OCI-LY1 (cell line): ENCODE measurements at regions not wholly inside any gene's neighbourhood (a gene's known extent, or its start where the extent isn't known, plus 50 kb on each side); places are given as distances from the start of the nearest gene placed in this dataset.
A peak's percentile ranks its signal among the peaks of the same experiment; 100 is the strongest.

Experiments
- H2AFZ ChIP-seq: fragments of 200-600 bp; sonication (generic), shearing (Covaris generic); 2 replicates; pipeline ENCODE4 v1.6.0; 2014; ENCODE audit warnings: antibody characterized with exemption, mild to moderate bottlenecking, low read length
- H3F3A ChIP-seq: fragments of 200-600 bp; sonication (generic), shearing (Covaris generic); 2 replicates; pipeline ENCODE4 v1.6.0; 2014; ENCODE audit warnings: mild to moderate bottlenecking, antibody characterized with exemption, low read length, moderate library complexity; ENCODE audit not compliant: insufficient read depth
- H3K27ac ChIP-seq: fragments of 200-600 bp; sonication (generic); 2 replicates; pipeline ENCODE4 v1.5.1; 2014; ENCODE audit warnings: low read length, mixed run types, mild to moderate bottlenecking, low read depth; ENCODE audit not compliant: poor library complexity, severe bottlenecking
- H3K27me3 ChIP-seq: fragments of 200-600 bp; sonication (generic); 2 replicates; pipeline ENCODE4 v1.6.0; 2014; ENCODE audit warnings: antibody characterized with exemption, mild to moderate bottlenecking, low read length, moderate library complexity; ENCODE audit not compliant: insufficient read depth
- H3K36me3 ChIP-seq: fragments of 200-600 bp; sonication (generic); 2 replicates; pipeline ENCODE4 v1.6.1; 2014; ENCODE audit warnings: mild to moderate bottlenecking, antibody characterized with exemption, low read length, moderate library complexity, mixed read lengths; ENCODE audit not compliant: insufficient read depth
- H3K4me1 ChIP-seq: fragments of 200-600 bp; sonication (generic); 2 replicates; pipeline ENCODE4 v1.5.1; 2014; ENCODE audit warnings: mild to moderate bottlenecking, low read length, moderate library complexity; ENCODE audit not compliant: insufficient read depth, severe bottlenecking
- H3K4me2 ChIP-seq: fragments of 200-600 bp; sonication (generic), shearing (Covaris generic); 2 replicates; pipeline ENCODE4 v1.6.1; 2014; ENCODE audit warnings: low read length
- H3K4me3 ChIP-seq: fragments of 200-600 bp; sonication (generic); 2 replicates; pipeline ENCODE4 v1.5.1; 2014; ENCODE audit warnings: low read length, low read depth, mild to moderate bottlenecking, mixed read lengths; ENCODE audit not compliant: poor library complexity, severe bottlenecking
- H3K79me2 ChIP-seq: fragments of 200-600 bp; shearing (Covaris generic); 2 replicates; pipeline ENCODE4 v1.6.1; 2016; ENCODE audit warnings: mixed run types, low read length, mixed read lengths; ENCODE audit not compliant: insufficient read depth
- H3K9ac ChIP-seq: fragments of 200-600 bp; sonication (generic), shearing (Covaris generic); 2 replicates; pipeline ENCODE4 v1.6.1; 2014; ENCODE audit warnings: mild to moderate bottlenecking, low read length, mixed read lengths
- H3K9me2 ChIP-seq: fragments of 200-600 bp; sonication (generic), shearing (Covaris generic); 2 replicates; pipeline ENCODE4 v1.6.1; 2014; ENCODE audit warnings: low read depth, mild to moderate bottlenecking, low read length, mixed read lengths
- H3K9me3 ChIP-seq: fragments of 200-600 bp; shearing (Covaris generic); 2 replicates; pipeline ENCODE4 v1.6.1; 2014; ENCODE audit warnings: low read length, mixed read lengths
- H4K20me1 ChIP-seq: fragments of 200-600 bp; sonication (generic), shearing (Covaris generic); 2 replicates; pipeline ENCODE4 v1.6.0; 2016; ENCODE audit warnings: mild to moderate bottlenecking, low read length; ENCODE audit not compliant: insufficient read depth
- EZH2 ChIP-seq: fragments of 200-600 bp; sonication (generic), shearing (Covaris generic); IDR thresholded peaks from 2 replicates; pipeline ENCODE4 v1.8.0; 2017; ENCODE audit warnings: borderline replicate concordance, mixed run types, mild to moderate bottlenecking, antibody characterized with exemption, low read length, moderate library complexity, mixed read lengths
- TF ChIP-seq, protein P1 (sequence below): fragments of 200-600 bp; sonication (generic), shearing (Covaris generic); IDR thresholded peaks from 2 replicates; pipeline ENCODE4 v1.5.1; 2017; ENCODE audit warnings: mild to moderate bottlenecking, antibody characterized with exemption, low read length, moderate library complexity, mixed read lengths

DNA sequence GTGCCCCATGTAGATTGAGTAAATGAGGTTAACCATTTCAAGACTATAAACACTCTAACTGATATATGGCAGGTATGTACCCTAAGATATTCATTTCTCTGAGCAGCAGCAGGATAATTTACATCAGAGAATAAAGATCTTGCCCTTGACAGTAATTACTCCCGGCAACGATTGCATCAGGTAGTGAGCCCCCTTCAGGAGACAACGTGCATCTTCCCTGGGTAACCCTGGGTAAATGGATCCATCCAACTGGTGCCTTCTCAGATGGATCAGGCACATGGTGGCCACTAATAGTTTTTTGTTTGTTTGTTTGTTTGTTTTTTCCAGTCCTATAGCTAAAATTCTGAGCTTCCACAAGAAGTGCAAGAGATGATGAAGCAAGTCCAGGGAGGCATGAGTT lies 469.4 kb upstream of the SLC35B3 start:
- Histone ChIP-seq H3K4me1 (no peaks in the 10 kb centered on the region), H3K9ac (no peak overlapping the region)

DNA sequence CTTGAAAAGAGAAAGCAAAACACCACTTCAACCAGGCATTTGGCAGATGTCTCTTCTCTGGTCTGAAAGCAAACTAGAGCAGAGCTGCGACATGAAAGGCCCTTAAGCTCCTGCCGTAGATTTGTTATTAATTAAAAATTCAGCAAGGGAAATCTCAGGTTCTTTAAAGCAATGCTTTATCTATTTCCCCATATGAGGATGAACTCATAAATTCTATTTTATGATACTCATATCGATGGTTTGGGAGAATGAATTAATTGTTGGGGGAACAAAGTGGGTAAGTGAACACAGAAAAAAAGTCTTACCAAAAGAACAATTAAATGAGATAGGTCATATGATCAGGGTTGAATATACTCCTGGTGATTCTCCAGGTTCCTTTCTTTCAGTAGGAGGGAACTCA lies 464.7 kb upstream of the SLC35B3 start:
- H3K9me2 ChIP-seq = no peaks in the 10 kb centered on the region
- TF ChIP-seq, protein P1, sequence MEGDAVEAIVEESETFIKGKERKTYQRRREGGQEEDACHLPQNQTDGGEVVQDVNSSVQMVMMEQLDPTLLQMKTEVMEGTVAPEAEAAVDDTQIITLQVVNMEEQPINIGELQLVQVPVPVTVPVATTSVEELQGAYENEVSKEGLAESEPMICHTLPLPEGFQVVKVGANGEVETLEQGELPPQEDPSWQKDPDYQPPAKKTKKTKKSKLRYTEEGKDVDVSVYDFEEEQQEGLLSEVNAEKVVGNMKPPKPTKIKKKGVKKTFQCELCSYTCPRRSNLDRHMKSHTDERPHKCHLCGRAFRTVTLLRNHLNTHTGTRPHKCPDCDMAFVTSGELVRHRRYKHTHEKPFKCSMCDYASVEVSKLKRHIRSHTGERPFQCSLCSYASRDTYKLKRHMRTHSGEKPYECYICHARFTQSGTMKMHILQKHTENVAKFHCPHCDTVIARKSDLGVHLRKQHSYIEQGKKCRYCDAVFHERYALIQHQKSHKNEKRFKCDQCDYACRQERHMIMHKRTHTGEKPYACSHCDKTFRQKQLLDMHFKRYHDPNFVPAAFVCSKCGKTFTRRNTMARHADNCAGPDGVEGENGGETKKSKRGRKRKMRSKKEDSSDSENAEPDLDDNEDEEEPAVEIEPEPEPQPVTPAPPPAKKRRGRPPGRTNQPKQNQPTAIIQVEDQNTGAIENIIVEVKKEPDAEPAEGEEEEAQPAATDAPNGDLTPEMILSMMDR = no peak
- TF ChIP-seq EZH2 = no peak
- no peaks in the 10 kb centered on the region for H3F3A ChIP-seq
- H3K4me3 ChIP-seq = no peak overlapping the region
- no peaks in the 10 kb centered on the region for H3K27me3 ChIP-seq
- H3K36me3 ChIP-seq = no peaks in the 10 kb centered on the region
- H3K4me1 ChIP-seq = no peaks in the 10 kb centered on the region
- H3K9me3 ChIP-seq = no peaks in the 10 kb centered on the region
- no peak overlapping the region for H2AFZ ChIP-seq
- no peaks in the 10 kb centered on the region for H3K79me2 ChIP-seq
- H3K4me2 ChIP-seq = no peak overlapping the region
- H4K20me1 ChIP-seq = no peaks in the 10 kb centered on the region
- no peak overlapping the region for H3K27ac ChIP-seq
- H3K9ac ChIP-seq = no peak overlapping the region

More for the DNA sequence above, 469.4 kb upstream of the SLC35B3 start:
- no peaks in the 10 kb centered on the region for H3K27me3 ChIP-seq
- H3K79me2 ChIP-seq = no peaks in the 10 kb centered on the region
- H4K20me1 ChIP-seq = no peaks in the 10 kb centered on the region
- TF ChIP-seq EZH2 = no peak
- TF ChIP-seq, protein P1 = peak; percentile 59
- H3K4me3 ChIP-seq = no peak overlapping the region
- H3F3A ChIP-seq = no peaks in the 10 kb centered on the region
- no peak overlapping the region for H3K27ac ChIP-seq
- H3K36me3 ChIP-seq = no peaks in the 10 kb centered on the region
- H3K4me2 ChIP-seq = no peak overlapping the region
- H3K9me3 ChIP-seq = no peaks in the 10 kb centered on the region
- H2AFZ ChIP-seq = no peak overlapping the region
- no peaks in the 10 kb centered on the region for H3K9me2 ChIP-seq

DNA sequence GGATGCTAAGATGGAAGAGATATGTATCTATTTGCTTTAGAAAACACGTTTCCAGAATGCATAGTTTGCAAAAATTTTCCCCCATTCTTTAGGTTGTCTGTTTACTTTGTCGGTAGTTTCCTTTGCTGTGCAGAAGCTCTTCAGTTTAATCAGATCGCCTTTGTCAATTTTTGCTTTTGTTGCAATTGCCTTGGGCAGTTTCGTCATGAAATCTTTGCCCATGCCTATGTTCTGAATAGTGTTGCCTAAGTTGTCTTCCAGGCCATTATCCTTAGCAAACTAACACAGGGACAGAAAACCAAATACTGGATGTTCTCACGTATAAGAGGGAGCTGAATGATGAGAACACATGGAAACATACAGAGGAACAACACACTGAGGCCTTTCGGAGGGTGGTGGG lies 454.2 kb upstream of the SLC35B3 start:
- H3K4me1 ChIP-seq = no peaks in the 10 kb centered on the region
- no peak overlapping the region for H3K9ac ChIP-seq
- H3K79me2 ChIP-seq = no peaks in the 10 kb centered on the region
- H3K9me3 ChIP-seq = no peaks in the 10 kb centered on the region
- no peaks in the 10 kb centered on the region for H3K27me3 ChIP-seq
- H3K36me3 ChIP-seq = no peaks in the 10 kb centered on the region
- no peaks in the 10 kb centered on the region for H3F3A ChIP-seq
- no peak overlapping the region for H3K27ac ChIP-seq
- H2AFZ ChIP-seq = no peak overlapping the region
- no peak overlapping the region for H3K4me3 ChIP-seq
- no peaks in the 10 kb centered on the region for H4K20me1 ChIP-seq
- TF ChIP-seq EZH2 = no peak
- TF ChIP-seq, protein P1 = no peak
- H3K9me2 ChIP-seq = no peaks in the 10 kb centered on the region
- no peak overlapping the region for H3K4me2 ChIP-seq
